Tibial nerve (tissue), 4 donors: ENCODE measurements at regions not wholly inside any gene's neighbourhood (a gene's known extent, or its start where the extent isn't known, plus 50 kb on each side); places are given as distances from the start of the nearest gene placed in this dataset.
A peak's percentile ranks its signal among the peaks of the same experiment; 100 is the strongest.

Experiments
- EP300 ChIP-seq, 2 donors: sonication (generic); formaldehyde crosslinking; IDR thresholded peaks; one replicate each; pipeline ENCODE4 v1.6.1; 2017; ENCODE audit warnings: antibody characterized with exemption in 2 of 2, mild to moderate bottlenecking in 1 of 2
- POLR2A ChIP-seq, 2 donors: fragments of 450-650 bp; IDR thresholded peaks; one replicate each; pipeline ENCODE4 v1.6.1; 2017; ENCODE audit warnings: antibody characterized with exemption in 2 of 2, mild to moderate bottlenecking in 2 of 2, moderate library complexity in 2 of 2
- TF ChIP-seq, protein P1 (sequence below), 5 experiments: fragments of 200-600 bp in 3 of 5; fragments of 450-650 bp in 2 of 5; sonication (generic) in 3 of 5; IDR thresholded peaks; one replicate each; pipeline ENCODE4 v1.5.1; 2016 to 2019; ENCODE audit warnings: antibody characterized with exemption in 5 of 5, mild to moderate bottlenecking in 3 of 5, moderate library complexity in 2 of 5

DNA sequence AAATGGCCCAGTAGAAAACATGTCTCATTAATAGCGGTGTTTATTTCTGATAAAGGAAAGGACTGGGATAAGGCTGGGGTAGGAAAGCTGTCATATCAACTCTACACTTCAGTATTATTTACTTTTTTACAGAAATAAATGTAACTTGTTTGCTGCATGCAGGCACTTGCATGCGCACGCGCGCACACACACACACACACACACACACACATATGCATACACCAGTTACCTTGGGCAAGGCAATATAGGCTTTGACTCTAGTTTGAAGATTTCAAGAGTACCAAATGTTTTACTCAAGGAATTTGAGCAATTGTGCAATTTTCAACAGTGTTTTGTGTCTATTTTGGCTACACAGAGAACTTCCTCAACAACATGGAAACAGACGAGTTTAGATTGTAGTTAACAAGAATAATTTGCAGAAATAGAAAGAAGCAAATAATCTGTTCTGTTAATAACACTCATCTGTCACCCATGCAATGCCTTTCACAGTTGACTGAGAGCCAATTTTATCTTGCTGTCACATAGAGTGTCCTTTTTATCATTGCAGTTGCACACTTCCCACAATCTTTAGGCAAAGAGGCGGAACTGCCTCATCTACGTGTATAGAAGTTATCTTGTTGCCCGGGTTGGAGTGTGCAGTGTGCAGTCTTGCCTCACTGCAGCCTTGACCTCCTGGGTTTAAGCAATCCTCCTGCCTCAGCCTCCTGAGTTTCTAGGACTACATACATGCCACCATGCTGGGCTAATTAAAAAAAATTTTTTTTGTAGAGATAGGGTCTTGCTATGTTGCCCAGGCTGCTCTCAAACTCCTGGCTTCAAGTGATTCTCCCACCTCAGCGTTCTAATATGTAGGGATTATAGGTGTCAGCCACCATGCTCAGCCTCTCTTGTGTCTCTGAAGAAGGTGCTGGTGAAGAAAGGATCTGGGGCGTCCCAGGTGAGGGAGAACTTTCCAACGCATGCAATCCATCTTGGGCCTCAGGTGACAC lies 64.6 kb upstream of the GPCPD1 start:
- TF ChIP-seq, protein P1, sequence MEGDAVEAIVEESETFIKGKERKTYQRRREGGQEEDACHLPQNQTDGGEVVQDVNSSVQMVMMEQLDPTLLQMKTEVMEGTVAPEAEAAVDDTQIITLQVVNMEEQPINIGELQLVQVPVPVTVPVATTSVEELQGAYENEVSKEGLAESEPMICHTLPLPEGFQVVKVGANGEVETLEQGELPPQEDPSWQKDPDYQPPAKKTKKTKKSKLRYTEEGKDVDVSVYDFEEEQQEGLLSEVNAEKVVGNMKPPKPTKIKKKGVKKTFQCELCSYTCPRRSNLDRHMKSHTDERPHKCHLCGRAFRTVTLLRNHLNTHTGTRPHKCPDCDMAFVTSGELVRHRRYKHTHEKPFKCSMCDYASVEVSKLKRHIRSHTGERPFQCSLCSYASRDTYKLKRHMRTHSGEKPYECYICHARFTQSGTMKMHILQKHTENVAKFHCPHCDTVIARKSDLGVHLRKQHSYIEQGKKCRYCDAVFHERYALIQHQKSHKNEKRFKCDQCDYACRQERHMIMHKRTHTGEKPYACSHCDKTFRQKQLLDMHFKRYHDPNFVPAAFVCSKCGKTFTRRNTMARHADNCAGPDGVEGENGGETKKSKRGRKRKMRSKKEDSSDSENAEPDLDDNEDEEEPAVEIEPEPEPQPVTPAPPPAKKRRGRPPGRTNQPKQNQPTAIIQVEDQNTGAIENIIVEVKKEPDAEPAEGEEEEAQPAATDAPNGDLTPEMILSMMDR (IDR thresholded peaks at IDR 0.05), result no peak
- no peak for TF ChIP-seq POLR2A (IDR thresholded peaks at IDR 0.05)
- TF ChIP-seq EP300 (IDR thresholded peaks at IDR 0.05), result peak in 1 of 2 donors; percentile 53
